LHCN-M2 (cell line): ENCODE measurements at regions not wholly inside any gene's neighbourhood (a gene's known extent, or its start where the extent isn't known, plus 50 kb on each side); places are given as distances from the start of the nearest gene placed in this dataset.
A peak's percentile ranks its signal among the peaks of the same experiment; 100 is the strongest.

ENCODE experiments used
- DNase-seq: peaks from one replicate; pipeline ENCODE4 v3.0.0-alpha.2; 2012; ENCODE audit warnings: low read depth

- DNase-seq = no peak
These were observed 64.6 kb downstream of the FOXB2 start for GRCh38 chr9:77084094-77084493.

- DNase-seq = no peak
These were observed 66.0 kb downstream of the FOXB2 start for GRCh38 chr9:77085416-77085815.

DNA sequence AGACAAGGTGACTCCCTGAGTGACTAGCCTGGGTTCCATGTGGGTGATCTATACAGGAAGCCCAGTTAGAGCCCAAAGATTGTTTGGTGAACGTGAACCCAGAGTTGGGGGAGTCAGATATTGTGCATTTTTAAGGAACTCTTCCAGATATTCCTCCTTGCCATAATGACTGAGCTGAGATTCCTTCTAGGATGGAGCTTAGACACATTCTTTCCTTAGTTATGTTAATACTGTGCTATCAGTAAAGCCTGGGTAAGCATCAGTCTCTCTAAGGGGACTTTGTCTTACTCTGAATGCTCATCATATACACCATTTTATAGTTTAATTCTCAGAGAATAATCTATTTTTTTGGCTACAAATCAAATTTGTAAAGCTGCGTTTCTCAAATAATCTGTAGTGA is 68.1 kb downstream of the FOXB2 start:
- DNase-seq = no peak

GRCh38 chr9:77092536-77092935 is 73.1 kb downstream of the FOXB2 start:
- peak; percentile 32 for DNase-seq

- no peak for DNase-seq
These were observed 74.7 kb downstream of the FOXB2 start for GRCh38 chr9:77094150-77094549.

DNA sequence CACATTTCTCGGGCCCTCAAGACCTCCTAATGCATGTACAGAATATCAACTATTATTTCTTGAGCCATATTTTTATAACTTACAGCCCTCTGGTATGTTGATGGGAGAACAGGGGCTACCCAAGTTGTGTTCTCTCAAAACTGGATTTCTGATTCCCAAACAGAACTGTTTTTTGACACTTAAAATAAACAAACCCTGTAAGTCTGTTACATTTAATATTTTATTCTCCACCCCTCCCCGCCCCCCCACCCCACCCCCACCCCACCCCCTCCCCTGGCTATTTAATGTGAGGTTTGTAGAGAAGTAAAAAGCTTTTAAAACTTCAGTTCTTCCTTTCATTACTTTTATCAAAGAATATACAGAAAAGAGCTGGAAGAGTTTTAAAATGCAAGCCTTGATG is 77.9 kb downstream of the FOXB2 start:
- no peak for DNase-seq

DNA sequence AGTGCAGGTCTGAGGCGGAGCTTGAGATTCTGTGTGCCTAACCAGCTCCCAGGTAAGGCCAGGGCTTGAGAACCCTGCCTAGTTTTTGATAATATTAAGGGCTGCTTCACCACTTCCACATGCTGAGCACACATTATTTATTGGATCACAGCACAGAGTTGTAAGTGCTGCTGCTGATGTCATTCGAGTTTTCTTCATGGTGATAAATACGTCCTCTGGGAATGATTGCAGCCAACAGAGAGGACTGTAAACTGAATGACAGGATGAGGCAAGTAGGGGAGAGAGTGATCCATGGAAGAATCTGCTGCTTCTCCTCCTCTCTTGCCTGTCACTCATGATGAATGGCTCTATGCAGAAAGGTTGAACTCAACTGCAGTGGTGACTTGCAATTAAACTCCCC is 77.9 kb upstream of the VPS13A start:
- DNase-seq = no peak

- no peak for DNase-seq
These were observed 65.9 kb upstream of the VPS13A start for GRCh38 chr9:77111408-77111807.

GRCh38 chr9:77125665-77126064 is 51.7 kb upstream of the VPS13A start:
- DNase-seq = peak; percentile 4

GRCh38 chr9:77127071-77127470 is 50.3 kb upstream of the VPS13A start:
- no peak for DNase-seq
